HUES64 (cell line): ENCODE measurements at regions not wholly inside any gene's neighbourhood (a gene's known extent, or its start where the extent isn't known, plus 50 kb on each side); places are given as distances from the start of the nearest gene placed in this dataset.

Source experiments
- H3K27ac ChIP-seq: 2 replicates; pipeline ENCODE4 v1.7.0; 2013; ENCODE audit warnings: low read depth, low read length, inconsistent platforms
- H3K27me3 ChIP-seq: 2 replicates; pipeline ENCODE4 v1.6.1; 2013; ENCODE audit warnings: mild to moderate bottlenecking, low read length; ENCODE audit not compliant: insufficient read depth
- H3K36me3 ChIP-seq: 2 replicates; pipeline ENCODE4 v1.6.1; 2013; ENCODE audit warnings: mild to moderate bottlenecking, low read length; ENCODE audit not compliant: insufficient read depth
- H3K4me1 ChIP-seq: 2 replicates; pipeline ENCODE4 v1.6.1; 2013; ENCODE audit warnings: mild to moderate bottlenecking, low read length, moderate library complexity; ENCODE audit not compliant: insufficient read depth
- H3K4me3 ChIP-seq: 2 replicates; pipeline ENCODE4 v1.5.1; 2013; ENCODE audit warnings: mild to moderate bottlenecking, low read length, moderate library complexity
- H3K9ac ChIP-seq: 2 replicates; pipeline ENCODE4 v1.6.1; 2013; ENCODE audit warnings: mild to moderate bottlenecking, low read depth, low read length
- H3K9me3 ChIP-seq: 2 replicates; pipeline ENCODE4 v1.6.1; 2013; ENCODE audit warnings: low read depth, low read length; ENCODE audit not compliant: insufficient read depth
- WGBS: fragments of 150-250, 120-280 bp; methylation state at CpG from one replicate; pipeline ENCODE4 v1.1.7; 2013; ENCODE audit warnings: missing lambda C conversion rate; 5-methylcytosine and 5-hydroxymethylcytosine counted together

GRCh38 chr12:75893765-75894164 is 137.8 kb downstream of the PHLDA1 start:
- no peak overlapping the region for H3K27ac ChIP-seq
- WGBS, result 100% methylated on average over 3 of the region's 3 CpGs
- peaks cover 20% of the 10 kb centered on the region for H3K4me1 ChIP-seq

GRCh38 chr12:75892731-75893408 is 138.7 kb downstream of the PHLDA1 start:
- Histone ChIP-seq H3K4me1 (peaks cover 23% of the 10 kb centered on the region), H3K27me3 (no peaks in the 10 kb centered on the region), H3K27ac (no peak overlapping the region), H3K4me3 (no peak overlapping the region), H3K9me3 (no peaks in the 10 kb centered on the region), H3K9ac (no peak overlapping the region), H3K36me3 (no peaks in the 10 kb centered on the region)
- 74% methylated on average over 5 of the region's 5 CpGs for WGBS

More at GRCh38 chr12:75893765-75894164, 137.8 kb downstream of the PHLDA1 start:
- Histone ChIP-seq H3K9ac (no peak overlapping the region), H3K4me3 (no peak overlapping the region), H3K9me3 (no peaks in the 10 kb centered on the region), H3K27me3 (no peaks in the 10 kb centered on the region), H3K36me3 (no peaks in the 10 kb centered on the region)

- WGBS, result 90% methylated on average over 3 of the region's 3 CpGs
- H3K9ac ChIP-seq, result no peak overlapping the region
- H3K4me3 ChIP-seq, result no peak overlapping the region
Measured at GRCh38 chr12:75891072-75891471, 140.5 kb downstream of the PHLDA1 start.

GRCh38 chr12:75890660-75891059 is 140.9 kb downstream of the PHLDA1 start:
- H3K36me3 ChIP-seq, result no peaks in the 10 kb centered on the region
- H3K4me1 ChIP-seq, result peaks cover 23% of the 10 kb centered on the region
- WGBS, result 97% methylated on average over 2 of the region's 2 CpGs
- H3K9me3 ChIP-seq, result no peaks in the 10 kb centered on the region
- no peak overlapping the region for H3K9ac ChIP-seq
- no peaks in the 10 kb centered on the region for H3K27me3 ChIP-seq
- no peak overlapping the region for H3K4me3 ChIP-seq
- H3K27ac ChIP-seq, result no peak overlapping the region

More at GRCh38 chr12:75891072-75891471, 140.5 kb downstream of the PHLDA1 start:
- peaks cover 23% of the 10 kb centered on the region for H3K4me1 ChIP-seq
- H3K27me3 ChIP-seq, result no peaks in the 10 kb centered on the region
- H3K27ac ChIP-seq, result no peak overlapping the region
- H3K36me3 ChIP-seq, result no peaks in the 10 kb centered on the region
- no peaks in the 10 kb centered on the region for H3K9me3 ChIP-seq

GRCh38 chr12:75890141-75890540 is 141.4 kb downstream of the PHLDA1 start:
- H3K9ac ChIP-seq, result no peak overlapping the region
- no peak overlapping the region for H3K27ac ChIP-seq
- peaks cover 19% of the 10 kb centered on the region for H3K4me1 ChIP-seq

GRCh38 chr12:75888874-75889613 is 142.5 kb downstream of the PHLDA1 start:
- peak overlapping the region; percentile 26; the same call in 1 of the 2 replicates for H3K27ac ChIP-seq
- WGBS, result 37% methylated on average over 11 of the region's 11 CpGs
- H3K9ac ChIP-seq, result no peak overlapping the region
- H3K9me3 ChIP-seq, result no peaks in the 10 kb centered on the region
- peaks cover 23% of the 10 kb centered on the region for H3K4me1 ChIP-seq
- H3K36me3 ChIP-seq, result no peaks in the 10 kb centered on the region
- no peak overlapping the region for H3K4me3 ChIP-seq
- H3K27me3 ChIP-seq, result no peaks in the 10 kb centered on the region

More at GRCh38 chr12:75890141-75890540, 141.4 kb downstream of the PHLDA1 start:
- H3K27me3 ChIP-seq, result no peaks in the 10 kb centered on the region
- H3K9me3 ChIP-seq, result no peaks in the 10 kb centered on the region
- no peak overlapping the region for H3K4me3 ChIP-seq
- H3K36me3 ChIP-seq, result no peaks in the 10 kb centered on the region

GRCh38 chr12:75888399-75888798 is 143.2 kb downstream of the PHLDA1 start:
- no peak overlapping the region for H3K4me3 ChIP-seq
- H3K9me3 ChIP-seq, result no peaks in the 10 kb centered on the region
- no peaks in the 10 kb centered on the region for H3K27me3 ChIP-seq
- H3K27ac ChIP-seq, result no peak overlapping the region
- H3K9ac ChIP-seq, result no peak overlapping the region
- no peaks in the 10 kb centered on the region for H3K36me3 ChIP-seq
- peaks cover 29% of the 10 kb centered on the region for H3K4me1 ChIP-seq

GRCh38 chr12:75887979-75888378 is 143.6 kb downstream of the PHLDA1 start:
- Histone ChIP-seq H3K27ac (no peak overlapping the region), H3K9me3 (no peaks in the 10 kb centered on the region), H3K27me3 (no peaks in the 10 kb centered on the region), H3K4me1 (peaks cover 32% of the 10 kb centered on the region), H3K4me3 (no peak overlapping the region), H3K9ac (no peak overlapping the region), H3K36me3 (no peaks in the 10 kb centered on the region)
- WGBS, result 100% methylated on average over 1 of the region's 1 CpG

- Histone ChIP-seq H3K27me3 (no peaks in the 10 kb centered on the region), H3K9ac (no peak overlapping the region), H3K27ac (no peak overlapping the region), H3K9me3 (no peaks in the 10 kb centered on the region), H3K4me3 (no peak overlapping the region), H3K36me3 (no peaks in the 10 kb centered on the region), H3K4me1 (peaks cover 52% of the 10 kb centered on the region)
- WGBS, result 53% methylated on average over 4 of the region's 4 CpGs
Measured at GRCh38 chr12:75884465-75884985, 147.1 kb downstream of the PHLDA1 start.

- H3K27ac ChIP-seq, result no peak overlapping the region
- no peaks in the 10 kb centered on the region for H3K27me3 ChIP-seq
- H3K4me3 ChIP-seq, result no peak overlapping the region
- peaks cover 46% of the 10 kb centered on the region for H3K4me1 ChIP-seq
- 90% methylated on average over 3 of the region's 3 CpGs for WGBS
- no peaks in the 10 kb centered on the region for H3K36me3 ChIP-seq
- no peak overlapping the region for H3K9ac ChIP-seq
- H3K9me3 ChIP-seq, result no peaks in the 10 kb centered on the region
Measured at GRCh38 chr12:75883241-75883640, 148.3 kb downstream of the PHLDA1 start.

- 0 out of 2 replicates have a peak overlapping the region, but pooled peaks have one; percentile 34 for H3K27ac ChIP-seq
- H3K4me1 ChIP-seq, result peaks cover 54% of the 10 kb centered on the region
- WGBS, result 75% methylated on average over 2 of the region's 3 CpGs
- H3K9ac ChIP-seq, result no peak overlapping the region
- H3K9me3 ChIP-seq, result no peaks in the 10 kb centered on the region
- H3K36me3 ChIP-seq, result no peaks in the 10 kb centered on the region
- H3K4me3 ChIP-seq, result no peak overlapping the region
- H3K27me3 ChIP-seq, result no peaks in the 10 kb centered on the region
Measured at GRCh38 chr12:75882421-75882820, 149.2 kb downstream of the PHLDA1 start.
